Effector CD4-positive, alpha-beta T cell (primary cell): ENCODE measurements at regions not wholly inside any gene's neighbourhood (a gene's known extent, or its start where the extent isn't known, plus 50 kb on each side); places are given as distances from the start of the nearest gene placed in this dataset.

Source experiments
- DNase-seq: peaks from one replicate; pipeline ENCODE4 v3.0.0-alpha.2; 2020

- DNase-seq: no peak
These were observed 113.7 kb upstream of the ACTRT1 start for GRCh38 chrX:128165884-128166408.

GRCh38 chrX:128156204-128156603 is 104.0 kb upstream of the ACTRT1 start:
- no peak for DNase-seq

GRCh38 chrX:128142745-128143144 is 90.5 kb upstream of the ACTRT1 start:
- no peak for DNase-seq

GRCh38 chrX:128106630-128107029 is 54.4 kb upstream of the ACTRT1 start:
- DNase-seq: no peak

- DNase-seq: no peak
These were observed 53.5 kb upstream of the ACTRT1 start for GRCh38 chrX:128105659-128106058.
